H1 (cell line): ENCODE measurements at regions not wholly inside any gene's neighbourhood (a gene's known extent, or its start where the extent isn't known, plus 50 kb on each side); places are given as distances from the start of the nearest gene placed in this dataset.

Experiments used
- CTCF ChIA-PET: fragments of 300-600 bp; sonication (Branson Sonifier 250); formaldehyde crosslinking; loops from one replicate; lab custom pipeline; 2021; ENCODE audit not compliant: partially characterized antibody; lab: Charles Lee
- POLR2A ChIA-PET: fragments of 300-600 bp; sonication (Branson Sonifier 250); formaldehyde crosslinking; loops from one replicate; lab custom pipeline; 2021; ENCODE audit warnings: inconsistent platforms; ENCODE audit not compliant: partially characterized antibody; lab: Charles Lee
- DNase-seq, 2 experiments: peaks; one replicate each; pipeline versions ENCODE4 v3.0.0 to v3.0.0-alpha.2; 2010 to 2022; ENCODE audit warnings: low spot score in 2 of 2, low read depth in 1 of 2, mixed read lengths in 1 of 2
- FAIRE-seq: peaks from 2 replicates; lab custom pipeline; 2011; peaks lifted over from hg19 to GRCh38; lab: Jason Lieb, UNC
- H2AFZ ChIP-seq: 2 replicates; pipeline ENCODE4 v1.8.1; 2012; ENCODE audit warnings: low read length, inconsistent platforms
- H2AK5ac ChIP-seq: 2 replicates; pipeline ENCODE4 v1.6.1; 2013; ENCODE audit warnings: low read depth, low read length
- H2BK120ac ChIP-seq: replicated peaks from 2 replicates; pipeline ENCODE3; 2013; ENCODE audit warnings: low read depth, low read length, inconsistent platforms
- H2BK12ac ChIP-seq: 2 replicates; pipeline ENCODE4 v1.6.1; 2013; ENCODE audit warnings: low read depth, low read length
- H2BK15ac ChIP-seq: 2 replicates; pipeline ENCODE4 v1.6.1; 2013; ENCODE audit warnings: low read length
- H2BK20ac ChIP-seq: 2 replicates; pipeline ENCODE4 v1.6.1; 2013; ENCODE audit warnings: low read length
- H2BK5ac ChIP-seq: 2 replicates; pipeline ENCODE4 v1.6.1; 2013; ENCODE audit warnings: low read depth, low read length
- H3K14ac ChIP-seq: 2 replicates; pipeline ENCODE4 v1.6.1; 2013; ENCODE audit warnings: inconsistent platforms; ENCODE audit not compliant: insufficient read length
- H3K18ac ChIP-seq: 2 replicates; pipeline ENCODE4 v1.6.1; 2013; ENCODE audit warnings: low read length; ENCODE audit errors: extremely low read depth
- H3K23ac ChIP-seq: 2 replicates; pipeline ENCODE4 v1.6.1; 2013; ENCODE audit warnings: inconsistent platforms; ENCODE audit not compliant: insufficient read length
- H3K23me2 ChIP-seq: 2 replicates; pipeline ENCODE4 v1.6.1; 2013; ENCODE audit warnings: low read depth, low read length
- H3K27ac ChIP-seq: 2 replicates; pipeline ENCODE4 v1.6.1; 2011; ENCODE audit warnings: low read depth, low read length, inconsistent platforms
- H3K27me3 ChIP-seq, 4 experiments: replicated peaks in 1 of 4; 1 replicate in 1 of 4; 2 replicates in 3 of 4; pipeline versions ENCODE4 v1.6.1 to v1.8.1; 2011 to 2013; ENCODE audit warnings: low read length in 3 of 4, mild to moderate bottlenecking in 3 of 4, inconsistent platforms in 2 of 4, mixed read lengths in 2 of 4, moderate library complexity in 1 of 4; ENCODE audit not compliant: control insufficient read depth in 3 of 4, insufficient read depth in 3 of 4; ENCODE audit errors: extremely low read depth in 1 of 4
- H3K36me3 ChIP-seq, 4 experiments: 2 replicates each; pipeline versions ENCODE4 v1.6.1 to v1.8.1; 2011 to 2013; ENCODE audit warnings: mild to moderate bottlenecking in 4 of 4, low read length in 3 of 4, moderate library complexity in 2 of 4, control low read depth in 1 of 4, inconsistent platforms in 1 of 4; ENCODE audit not compliant: insufficient read depth in 4 of 4, control insufficient read depth in 2 of 4
- H3K4ac ChIP-seq: replicated peaks from 2 replicates; pipeline ENCODE3; 2013; ENCODE audit warnings: low read length, low read depth, mixed read lengths, inconsistent platforms; ENCODE audit not compliant: insufficient read length
- H3K4me1 ChIP-seq, 4 experiments: replicated peaks in 1 of 4; 1 replicate in 1 of 4; 2 replicates in 3 of 4; pipeline versions ENCODE4 v1.6.1 to v1.8.1; 2011 to 2013; ENCODE audit warnings: low read length in 3 of 4, inconsistent platforms in 2 of 4, mixed read lengths in 1 of 4; ENCODE audit not compliant: insufficient read depth in 4 of 4, control insufficient read depth in 3 of 4
- H3K4me2 ChIP-seq, 2 experiments: 2 replicates each; pipeline versions ENCODE4 v1.6.1 to v1.8.1; 2011 to 2013; ENCODE audit warnings: low read depth in 2 of 2, low read length in 2 of 2, control low read depth in 1 of 2, inconsistent platforms in 1 of 2, mild to moderate bottlenecking in 1 of 2; ENCODE audit not compliant: insufficient read depth in 1 of 2
- H3K4me3 ChIP-seq, 4 experiments: fragments of 200-600, 300-600 bp in 1 of 4; sonication (generic), shearing (Covaris generic), sonication (Bioruptor Twin) in 1 of 4; 2 replicates each; pipeline versions ENCODE4 v1.5.1 to v1.8.1; 2011 to 2016; ENCODE audit warnings: low read length in 4 of 4, low read depth in 3 of 4, control low read depth in 2 of 4, inconsistent platforms in 2 of 4, mild to moderate bottlenecking in 2 of 4, mixed read lengths in 1 of 4, moderate library complexity in 1 of 4; ENCODE audit not compliant: insufficient read depth in 2 of 4; ENCODE audit errors: extremely low read depth in 1 of 4
- H3K56ac ChIP-seq: replicated peaks from 2 replicates; pipeline ENCODE3; 2013; ENCODE audit warnings: low read depth, mild to moderate bottlenecking, mixed read lengths, low read length, inconsistent platforms; ENCODE audit not compliant: insufficient read length
- H3K79me1 ChIP-seq: 2 replicates; pipeline ENCODE4 v1.6.1; 2013; ENCODE audit warnings: low read depth, low read length, control low read depth
- H3K79me2 ChIP-seq, 2 experiments: 2 replicates each; pipeline versions ENCODE4 v1.6.1 to v1.8.1; 2012 to 2013; ENCODE audit warnings: low read length in 2 of 2, mild to moderate bottlenecking in 2 of 2, inconsistent platforms in 1 of 2; ENCODE audit not compliant: insufficient read depth in 2 of 2, control insufficient read depth in 1 of 2
- H3K9ac ChIP-seq, 4 experiments: replicated peaks in 1 of 4; 1 replicate in 1 of 4; 2 replicates in 3 of 4; pipeline versions ENCODE4 v1.6.1 to v1.8.1; 2011 to 2013; ENCODE audit warnings: low read depth in 3 of 4, low read length in 3 of 4, control low read depth in 2 of 4, mild to moderate bottlenecking in 2 of 4, moderate library complexity in 2 of 4, inconsistent platforms in 1 of 4; ENCODE audit errors: extremely low read depth in 1 of 4
- H3K9me3 ChIP-seq, 2 experiments: 2 replicates each; pipeline versions ENCODE4 v1.6.1 to v1.8.1; 2012 to 2013; ENCODE audit warnings: mild to moderate bottlenecking in 2 of 2, moderate library complexity in 2 of 2, control low read depth in 1 of 2, inconsistent platforms in 1 of 2, low read depth in 1 of 2, low read length in 1 of 2, mixed read lengths in 1 of 2; ENCODE audit not compliant: insufficient read depth in 2 of 2
- H4K20me1 ChIP-seq, 2 experiments: replicated peaks in 1 of 2; 2 replicates each; pipeline versions ENCODE3 to v1.8.1; 2011 to 2013; ENCODE audit warnings: inconsistent platforms in 2 of 2, low read length in 2 of 2, mild to moderate bottlenecking in 1 of 2; ENCODE audit not compliant: insufficient read depth in 2 of 2, control insufficient read depth in 1 of 2
- H4K5ac ChIP-seq: 2 replicates; pipeline ENCODE4 v1.6.1; 2013; ENCODE audit warnings: low read length, low read depth, mixed read lengths, inconsistent platforms; ENCODE audit not compliant: insufficient read length
- H4K8ac ChIP-seq: 2 replicates; pipeline ENCODE4 v1.8.0; 2013; ENCODE audit warnings: mild to moderate bottlenecking, moderate library complexity, low read length, inconsistent platforms; ENCODE audit not compliant: insufficient read depth; ENCODE audit errors: extremely low read depth
- H4K91ac ChIP-seq: replicated peaks from 2 replicates; pipeline ENCODE3; 2013; ENCODE audit warnings: low read length, mixed read lengths, inconsistent platforms; ENCODE audit not compliant: insufficient read length
- BCL11A ChIP-seq, 2 experiments: IDR thresholded peaks; one replicate each; pipeline ENCODE4 v1.6.1; 2011; ENCODE audit warnings: low read depth in 2 of 2, low read length in 2 of 2, mild to moderate bottlenecking in 2 of 2
- CHD1 ChIP-seq: IDR thresholded peaks from 2 replicates; pipeline ENCODE4 v1.6.1; 2012; ENCODE audit warnings: low read depth, low read length, improper control_type of control experiment
- CTBP2 ChIP-seq: IDR thresholded peaks from 2 replicates; pipeline ENCODE4 v1.7.0; 2011; ENCODE audit warnings: borderline replicate concordance, mild to moderate bottlenecking, moderate library complexity, mixed read lengths, low read length; ENCODE audit not compliant: insufficient read depth, insufficient read length
- HDAC2 ChIP-seq, 2 experiments: fragments of 300-600 bp in 1 of 2; sonication (generic) in 1 of 2; IDR thresholded peaks; 2 replicates each; pipeline ENCODE4 v1.6.1; 2011 to 2012; ENCODE audit warnings: low read depth in 2 of 2, low read length in 2 of 2, mild to moderate bottlenecking in 2 of 2, moderate library complexity in 2 of 2, borderline replicate concordance in 1 of 2, inconsistent platforms in 1 of 2
- HDAC6 ChIP-seq: IDR thresholded peaks from one replicate; pipeline ENCODE4 v1.7.1; 2012; ENCODE audit warnings: low read depth, mild to moderate bottlenecking, inconsistent platforms, low read length, moderate library complexity
- JUND ChIP-seq: IDR thresholded peaks from 2 replicates; pipeline ENCODE4 v1.6.1; 2011; ENCODE audit warnings: mild to moderate bottlenecking, improper control_type of control experiment, low read length
- POLR2AphosphoS5 ChIP-seq: IDR thresholded peaks from 2 replicates; pipeline ENCODE4 v1.6.1; 2011; ENCODE audit warnings: low read depth, low read length
- RFX5 ChIP-seq: IDR thresholded peaks from 2 replicates; pipeline ENCODE4 v1.6.1; 2011; ENCODE audit warnings: low read depth, low read length, improper control_type of control experiment, borderline replicate concordance
- SP2 ChIP-seq: IDR thresholded peaks from 2 replicates; pipeline ENCODE4 v1.6.1; 2012; ENCODE audit warnings: mild to moderate bottlenecking, low read length, inconsistent platforms
- TAF1 ChIP-seq: IDR thresholded peaks from 2 replicates; pipeline ENCODE4 v1.6.1; 2011; ENCODE audit warnings: mild to moderate bottlenecking, low read depth, low read length
- WGBS, 2 experiments: shearing (Covaris generic) in 1 of 2; methylation state at CpG; one replicate each; pipeline versions ENCODE4 v1.1.6 to v1.1.7; 2013 to 2015; ENCODE audit warnings: low lambda C conversion rate in 2 of 2, mixed read lengths in 2 of 2, inconsistent platforms in 1 of 2, low coverage in 1 of 2, missing lambda C conversion rate in 1 of 2; ENCODE audit not compliant: insufficient replicate concordance in 2 of 2, insufficient coverage in 1 of 2, insufficient read length in 1 of 2; ENCODE audit errors: extremely low coverage in 1 of 2, missing lambda C conversion rate in 1 of 2; 5-methylcytosine and 5-hydroxymethylcytosine counted together
- TF ChIP-seq, protein P1 (sequence below), 3 experiments: IDR thresholded peaks; 1 replicate in 2 of 3; 2 replicates in 1 of 3; pipeline versions ENCODE4 v1.5.1 to v1.6.1; 2011; ENCODE audit warnings: low read length in 3 of 3, mild to moderate bottlenecking in 3 of 3, inconsistent platforms in 2 of 3, low read depth in 1 of 3, moderate library complexity in 1 of 3; ENCODE audit not compliant: insufficient read depth in 1 of 3; ENCODE audit errors: control extremely low read depth in 1 of 3
- TF ChIP-seq, protein P2 (sequence below): IDR thresholded peaks from 2 replicates; pipeline ENCODE4 v1.6.1; 2011; ENCODE audit warnings: low read depth, mild to moderate bottlenecking, low read length; ENCODE audit not compliant: insufficient read depth

DNA sequence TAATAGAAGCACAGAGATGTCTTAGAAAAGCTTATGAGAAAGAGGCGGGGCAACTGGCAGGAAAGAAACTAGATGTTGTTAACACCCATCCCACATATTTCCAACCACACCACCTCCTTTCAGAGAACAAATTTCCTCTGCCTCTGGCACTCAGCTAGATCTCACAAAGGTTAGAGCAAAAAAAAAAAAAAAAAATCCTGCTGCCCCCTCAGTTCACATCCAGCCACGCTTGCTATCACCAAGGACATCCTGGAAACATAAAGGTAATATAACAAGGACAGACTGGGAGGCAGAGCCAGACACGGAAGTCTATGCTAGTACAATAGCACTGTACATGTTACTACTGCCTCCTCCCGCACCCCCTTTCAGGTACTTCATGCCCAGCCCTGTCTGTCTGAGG, 238.0 kb upstream of the PTGER4 start:
- no peak overlapping the region for H3K23ac ChIP-seq
- no peaks in the 10 kb centered on the region for H3K23me2 ChIP-seq
- H3K27me3 ChIP-seq, result no peaks in the 10 kb centered on the region
- 73% methylated on average over 4 of the region's 4 CpGs; no CpG with 5 or more reads in 1 of the 2 experiments for WGBS, 2 experiments
- no peak overlapping the region for H4K8ac ChIP-seq
- no peak overlapping the region for H2BK15ac ChIP-seq
- H3K18ac ChIP-seq, result no peak overlapping the region
- no peaks in the 10 kb centered on the region for H3K36me3 ChIP-seq
- H3K4me1 ChIP-seq, result no peaks in the 10 kb centered on the region
- no peak overlapping the region for H2BK12ac ChIP-seq
- 0 out of 4 replicates have a peak, but pooled peaks cover 0 to 5% of the 10 kb centered on the region in 2 experiments for H3K9me3 ChIP-seq
- no peak overlapping the region for H3K14ac ChIP-seq
- H3K9ac ChIP-seq, result no peak overlapping the region
- H2AFZ ChIP-seq, result no peak overlapping the region
- no peak overlapping the region for H3K27ac ChIP-seq
- no peaks in the 10 kb centered on the region for H3K79me2 ChIP-seq
- POLR2A ChIA-PET, result no interaction called here
- no peak overlapping the region for H2BK20ac ChIP-seq
- no peak overlapping the region for H3K4me2 ChIP-seq
- FAIRE-seq (no peak), DNase-seq (no peak)
- CTCF ChIA-PET, result interaction anchor here (0.9 to 1.7 kb wide), 2 partner anchors 8 to 10 kb away, joined by 3 to 4 read pairs; no protein-coding TSS in a partner anchor
- no peak overlapping the region for H4K5ac ChIP-seq
- no peak overlapping the region for H2AK5ac ChIP-seq
- H2BK5ac ChIP-seq, result no peak overlapping the region
- no peak overlapping the region for H4K91ac ChIP-seq
- no peak overlapping the region for H3K4me3 ChIP-seq
- H3K4ac ChIP-seq, result no peak overlapping the region
- no peak overlapping the region for H3K56ac ChIP-seq
- no peak overlapping the region for H2BK120ac ChIP-seq
- H3K79me1 ChIP-seq, result no peaks in the 10 kb centered on the region
- H4K20me1 ChIP-seq, result no peaks in the 10 kb centered on the region
- TF ChIP-seq, protein P1, sequence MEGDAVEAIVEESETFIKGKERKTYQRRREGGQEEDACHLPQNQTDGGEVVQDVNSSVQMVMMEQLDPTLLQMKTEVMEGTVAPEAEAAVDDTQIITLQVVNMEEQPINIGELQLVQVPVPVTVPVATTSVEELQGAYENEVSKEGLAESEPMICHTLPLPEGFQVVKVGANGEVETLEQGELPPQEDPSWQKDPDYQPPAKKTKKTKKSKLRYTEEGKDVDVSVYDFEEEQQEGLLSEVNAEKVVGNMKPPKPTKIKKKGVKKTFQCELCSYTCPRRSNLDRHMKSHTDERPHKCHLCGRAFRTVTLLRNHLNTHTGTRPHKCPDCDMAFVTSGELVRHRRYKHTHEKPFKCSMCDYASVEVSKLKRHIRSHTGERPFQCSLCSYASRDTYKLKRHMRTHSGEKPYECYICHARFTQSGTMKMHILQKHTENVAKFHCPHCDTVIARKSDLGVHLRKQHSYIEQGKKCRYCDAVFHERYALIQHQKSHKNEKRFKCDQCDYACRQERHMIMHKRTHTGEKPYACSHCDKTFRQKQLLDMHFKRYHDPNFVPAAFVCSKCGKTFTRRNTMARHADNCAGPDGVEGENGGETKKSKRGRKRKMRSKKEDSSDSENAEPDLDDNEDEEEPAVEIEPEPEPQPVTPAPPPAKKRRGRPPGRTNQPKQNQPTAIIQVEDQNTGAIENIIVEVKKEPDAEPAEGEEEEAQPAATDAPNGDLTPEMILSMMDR (IDR thresholded peaks at IDR 0.05; ENCODE audit: control extremely low read depth in 1 of 3, insufficient read depth in 1 of 3, low read depth in 1 of 3, low read length in 3 of 3), result no peak
- TF ChIP-seq SP2, result no peak
- no peak for TF ChIP-seq HDAC2 (IDR thresholded peaks at IDR 0.05; ENCODE audit: borderline replicate concordance in 1 of 2, low read depth in 2 of 2, low read length in 2 of 2)
- no peak for TF ChIP-seq TAF1
- no peak for TF ChIP-seq POLR2AphosphoS5
- no peak for TF ChIP-seq BCL11A (IDR thresholded peaks at IDR 0.05; ENCODE audit: low read depth in 2 of 2, low read length in 2 of 2)
- TF ChIP-seq HDAC6, result no peak
- TF ChIP-seq RFX5, result no peak
- no peak for TF ChIP-seq JUND
- TF ChIP-seq, protein P2, sequence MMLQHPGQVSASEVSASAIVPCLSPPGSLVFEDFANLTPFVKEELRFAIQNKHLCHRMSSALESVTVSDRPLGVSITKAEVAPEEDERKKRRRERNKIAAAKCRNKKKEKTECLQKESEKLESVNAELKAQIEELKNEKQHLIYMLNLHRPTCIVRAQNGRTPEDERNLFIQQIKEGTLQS, result no peak
- TF ChIP-seq CHD1, result no peak
- no peak for TF ChIP-seq CTBP2
